SKM-1 treated with dmso at 0.1 percent for 144 hours (cell line): ENCODE measurements at regions not wholly inside any gene's neighbourhood (a gene's known extent, or its start where the extent isn't known, plus 50 kb on each side); places are given as distances from the start of the nearest gene placed in this dataset.

ENCODE experiments used
- DNase-seq: peaks from one replicate; lab custom pipeline; 2025; ENCODE audit not compliant: unreplicated experiment; lab: John Stamatoyannopoulos, UW

- DNase-seq: no peak
Observed at GRCh38 chr4:36709991-36710390, 428.6 kb downstream of the DTHD1 start.

DNA sequence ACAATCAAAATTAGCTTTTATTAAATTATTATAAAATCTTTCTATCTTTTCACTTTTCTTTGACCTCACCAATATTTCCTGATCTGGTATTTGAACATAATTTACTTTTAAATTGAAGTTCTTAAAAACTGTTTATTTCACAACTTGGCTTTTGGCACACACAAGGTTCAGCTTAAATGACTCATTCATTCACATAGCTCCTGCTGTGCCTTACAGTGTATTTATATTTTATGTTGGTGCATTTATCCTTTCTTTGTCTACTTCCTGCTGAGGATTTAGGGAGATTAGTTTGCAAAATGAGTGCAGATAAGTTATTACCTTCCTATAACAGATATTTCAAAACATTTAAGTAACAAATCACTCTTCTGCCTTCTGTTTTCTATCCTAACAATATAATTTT, 430.6 kb downstream of the DTHD1 start:
- DNase-seq: no peak

GRCh38 chr4:36716874-36717273, 435.5 kb downstream of the DTHD1 start:
- no peak for DNase-seq

- no peak for DNase-seq
Observed at GRCh38 chr4:36719425-36719824, 438.0 kb downstream of the DTHD1 start.

GRCh38 chr4:36722986-36723385, 441.6 kb downstream of the DTHD1 start:
- no peak for DNase-seq

- no peak for DNase-seq
Observed at GRCh38 chr4:36734334-36734733, 452.9 kb downstream of the DTHD1 start.

- DNase-seq: no peak
Observed at GRCh38 chr4:36737691-36738090, 456.3 kb downstream of the DTHD1 start.

- DNase-seq: no peak
Observed at GRCh38 chr4:36740796-36741310, 459.4 kb downstream of the DTHD1 start.

- DNase-seq: no peak
Observed at GRCh38 chr4:36747277-36748129, 466.1 kb downstream of the DTHD1 start.

- DNase-seq: no peak
Observed at GRCh38 chr4:36753048-36753447, 471.6 kb downstream of the DTHD1 start.

DNA sequence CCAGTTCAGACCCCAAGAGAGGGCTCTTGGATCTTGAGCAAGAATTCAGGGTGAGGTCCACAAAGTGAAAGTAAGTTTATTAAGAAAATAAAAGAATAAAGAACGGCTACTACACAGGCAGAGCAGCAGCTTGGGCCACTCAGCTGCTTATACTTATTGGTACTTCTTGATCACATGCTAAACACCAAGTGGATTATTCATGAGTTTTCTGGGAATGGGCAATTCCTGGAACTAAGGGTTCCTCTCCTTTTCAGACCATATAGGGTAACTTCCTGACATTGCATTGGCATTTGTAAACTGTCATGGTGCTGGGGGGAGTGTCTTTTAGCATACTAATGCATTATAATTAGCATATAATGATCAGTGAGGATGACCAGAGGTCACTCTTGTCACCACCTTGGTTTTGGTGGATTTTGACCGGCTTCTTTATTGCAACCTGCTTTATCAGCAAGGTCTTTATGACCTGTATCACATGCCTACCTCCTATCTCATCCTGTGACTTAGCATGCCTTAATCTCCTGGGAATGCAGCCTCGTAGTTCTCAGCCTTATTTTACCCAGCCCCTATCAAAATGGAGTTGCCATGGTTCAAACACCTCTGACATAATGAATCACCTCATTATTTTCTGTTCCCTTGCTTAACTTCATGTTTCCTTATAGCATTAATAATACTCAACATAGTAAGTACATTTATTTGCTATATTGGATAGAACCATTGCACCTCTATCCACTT, 476.3 kb downstream of the DTHD1 start:
- DNase-seq: no peak

DNA sequence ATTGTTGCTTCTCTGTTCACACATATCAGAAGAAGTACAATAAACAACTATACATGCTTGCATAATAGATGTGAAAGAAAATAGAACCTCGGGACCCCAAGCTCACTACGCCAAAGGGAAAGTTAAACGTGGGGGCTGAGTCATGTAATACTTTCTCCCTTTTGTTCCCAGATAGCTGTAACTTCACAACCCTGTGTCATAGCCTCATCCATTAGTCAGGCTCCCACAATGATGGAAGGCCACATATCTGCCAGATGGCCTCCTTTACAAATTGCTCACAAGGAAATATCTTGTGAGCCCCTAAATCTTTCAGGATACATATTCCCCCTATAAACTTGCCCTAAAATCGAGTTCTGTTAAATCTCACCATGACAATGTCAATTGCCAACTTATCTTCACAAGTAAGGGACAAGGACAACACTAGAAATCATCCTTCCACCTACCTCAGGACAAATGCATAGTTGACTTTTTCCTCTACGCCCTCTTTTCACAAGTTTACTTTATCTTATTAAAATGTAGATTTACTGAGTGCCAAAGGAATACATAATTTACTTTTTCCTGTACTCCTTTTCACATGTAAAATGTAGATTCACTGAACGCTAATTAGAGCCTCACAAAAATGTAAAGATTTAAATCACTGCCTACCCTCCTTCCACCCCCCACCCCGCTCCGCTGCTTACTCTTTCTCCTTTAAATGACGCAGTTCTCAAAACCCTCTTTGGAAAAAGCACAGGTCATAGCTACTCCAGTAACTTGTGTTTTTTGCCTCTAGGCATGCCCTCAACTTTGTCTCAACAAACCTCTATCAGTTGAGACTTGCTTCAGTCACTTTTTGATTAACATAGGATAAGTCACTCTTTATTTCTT, 477.1 kb downstream of the DTHD1 start:
- no peak for DNase-seq

DNA sequence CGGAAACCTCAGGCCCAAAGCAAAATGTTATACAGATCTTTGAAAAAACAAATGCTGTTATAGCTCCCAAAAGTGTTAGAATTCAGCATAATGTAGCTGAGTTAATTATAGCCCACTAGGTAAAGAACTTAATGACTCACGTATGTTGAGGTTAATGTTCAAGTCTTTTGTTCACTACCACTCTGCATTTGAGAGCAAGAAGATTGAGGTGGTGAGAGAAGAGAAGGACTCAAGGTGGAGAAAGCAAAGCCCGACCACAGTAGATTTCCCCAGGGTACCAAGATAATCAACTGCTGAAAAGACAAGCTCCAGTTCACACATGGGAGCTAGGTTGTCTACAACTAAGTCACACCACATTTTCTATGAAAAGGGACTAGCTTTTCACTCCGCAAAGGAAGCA, 480.2 kb downstream of the DTHD1 start:
- DNase-seq: no peak

DNA sequence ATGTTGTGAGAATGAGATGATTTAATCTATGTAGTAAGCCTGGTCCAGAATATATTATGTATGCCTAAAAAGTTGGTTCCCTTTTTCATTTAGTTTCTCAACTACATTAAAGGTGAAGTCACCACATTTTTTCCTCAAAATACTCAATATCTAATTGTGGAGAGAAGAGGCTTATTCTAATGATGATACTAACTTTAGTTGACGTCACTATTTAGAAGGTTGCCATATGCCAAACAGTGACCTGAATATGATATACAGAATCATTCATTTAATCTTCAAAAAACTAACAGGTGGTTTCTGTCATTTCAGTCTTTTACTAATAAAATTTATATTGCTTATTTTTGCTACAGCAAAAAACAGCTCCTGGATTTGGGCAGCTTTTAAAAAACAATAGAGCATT, 480.7 kb upstream of the NWD2 start:
- DNase-seq: no peak

- no peak for DNase-seq
Observed at GRCh38 chr4:36767596-36767995, 476.9 kb upstream of the NWD2 start.

DNA sequence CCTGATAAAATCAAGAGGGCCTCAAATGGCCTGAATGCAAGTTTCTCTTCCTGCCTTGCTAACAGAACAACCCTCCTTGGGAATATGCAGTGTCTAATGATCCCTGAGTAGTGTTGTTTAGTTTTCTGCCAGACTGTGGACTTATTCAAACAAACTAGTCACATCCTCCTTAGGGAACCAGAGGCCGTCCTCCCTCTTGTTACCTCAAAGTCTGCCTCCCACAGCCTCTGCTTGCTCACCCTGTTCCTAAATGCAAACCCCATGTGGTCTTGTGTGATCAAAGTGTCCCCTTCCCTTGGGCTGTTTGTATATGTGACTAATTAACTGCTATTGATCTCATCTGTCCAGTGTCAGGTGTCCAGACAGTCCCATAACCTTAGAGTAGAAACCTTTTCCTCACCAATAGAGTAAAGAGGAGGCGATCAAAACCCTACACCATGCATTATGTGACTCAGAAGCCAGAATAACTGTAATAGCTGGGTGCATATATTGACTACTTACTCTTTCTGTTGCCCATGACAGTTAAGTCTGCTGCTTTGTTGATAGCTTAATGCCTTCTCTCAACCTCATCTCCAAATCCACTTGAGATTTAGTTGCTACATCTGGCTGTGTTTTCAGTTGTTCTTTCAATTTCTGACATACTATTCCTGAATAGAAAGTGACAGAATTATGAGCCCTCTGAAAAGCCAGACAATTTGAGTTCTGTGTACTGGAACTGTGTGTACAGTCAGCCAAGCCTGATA, 473.0 kb upstream of the NWD2 start:
- DNase-seq: no peak

- no peak for DNase-seq
Observed at GRCh38 chr4:36772154-36772516, 472.4 kb upstream of the NWD2 start.

- peak; percentile 9 for DNase-seq
Observed at GRCh38 chr4:36773467-36773866, 471.1 kb upstream of the NWD2 start.

DNA sequence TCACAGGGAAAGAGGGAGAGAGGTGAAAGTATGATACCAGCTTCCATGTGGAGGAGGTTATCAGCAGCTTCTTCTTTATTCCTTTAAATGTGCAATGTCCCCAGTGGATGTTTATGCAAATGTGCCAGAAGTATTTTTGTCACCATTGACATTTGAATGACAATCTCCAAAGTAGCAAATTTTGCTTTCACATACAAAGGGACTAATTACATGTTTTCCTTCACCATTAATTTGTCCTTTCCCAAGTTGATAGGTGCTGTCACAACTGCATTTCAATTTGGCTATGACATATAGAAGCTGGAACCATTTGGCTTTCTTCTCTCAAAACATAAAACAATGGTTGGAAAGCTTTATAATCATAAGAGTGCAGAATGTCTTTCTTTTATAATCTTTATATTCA, 469.0 kb upstream of the NWD2 start:
- DNase-seq: no peak

GRCh38 chr4:36779601-36780000, 464.9 kb upstream of the NWD2 start:
- no peak for DNase-seq

DNA sequence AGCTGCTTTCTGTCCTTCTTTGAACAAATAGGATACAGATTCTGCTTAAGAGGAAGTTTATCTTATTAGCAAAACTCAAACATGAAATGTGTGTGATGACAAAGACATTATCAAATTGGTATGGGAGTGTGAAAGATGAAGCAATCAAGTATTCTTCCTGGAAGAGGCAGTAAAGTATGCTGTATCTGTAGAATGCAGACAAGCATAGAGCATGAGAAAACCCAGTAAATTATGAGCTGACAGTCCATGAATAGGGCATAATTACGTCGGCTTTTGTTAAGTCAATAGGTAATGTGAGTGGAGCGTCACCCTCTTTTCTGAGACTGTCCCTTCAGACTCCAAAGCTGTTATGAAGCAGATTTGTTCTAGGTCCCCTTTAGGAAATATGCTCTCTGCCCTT, 458.6 kb upstream of the NWD2 start:
- no peak for DNase-seq
